Activated T-cell treated with anti-CD3 and anti-CD28 coated beads, Interleukin-2, amount 50 U/mL, for 4 hours (primary cell): ENCODE measurements at regions not wholly inside any gene's neighbourhood (a gene's known extent, or its start where the extent isn't known, plus 50 kb on each side); places are given as distances from the start of the nearest gene placed in this dataset.

Source experiments
- ATAC-seq, 2 donors: fragments of 200-7000 bp; cut with Tn5 transposase; one replicate each; pipeline ENCODE4 v1.10.0; 2021
- DNase-seq: peaks from one replicate; pipeline ENCODE4 v3.0.0-alpha.2; 2020
- H3K27me3 Mint-ChIP-seq: one replicate; pipeline ENCODE4 v1.8.0; 2021; ENCODE audit warnings: low read depth, mixed read lengths
- H3K36me3 Mint-ChIP-seq: one replicate; pipeline ENCODE4 v1.8.0; 2022; ENCODE audit warnings: mixed read lengths; ENCODE audit not compliant: insufficient read depth
- H3K4me1 Mint-ChIP-seq: one replicate; pipeline ENCODE4 v1.8.0; 2021; ENCODE audit warnings: low read depth, mixed read lengths
- H3K4me3 Mint-ChIP-seq: one replicate; pipeline ENCODE4 v1.8.0; 2021; ENCODE audit warnings: mild to moderate bottlenecking, moderate library complexity, mixed read lengths
- H3K9me3 Mint-ChIP-seq: one replicate; pipeline ENCODE4 v1.8.0; 2021; ENCODE audit warnings: mixed read lengths

- Mint-ChIP-seq H3K27me3 (no peaks in the 10 kb centered on the region), H3K36me3 (peaks cover 7% of the 10 kb centered on the region), H3K4me3 (no peak overlapping the region), H3K4me1 (peaks cover 13% of the 10 kb centered on the region), H3K9me3 (no peaks in the 10 kb centered on the region)
- no peak for DNase-seq
- ATAC-seq: no peak
These were observed 357.1 kb downstream of the LTN1 start for GRCh38 chr21:28635541-28635940.

GRCh38 chr21:28633839-28634555 is 358.7 kb downstream of the LTN1 start:
- peaks cover 7% of the 10 kb centered on the region for H3K36me3 Mint-ChIP-seq
- H3K27me3 Mint-ChIP-seq: no peaks in the 10 kb centered on the region
- H3K4me3 Mint-ChIP-seq: no peak overlapping the region
- H3K4me1 Mint-ChIP-seq: peaks cover 13% of the 10 kb centered on the region
- ATAC-seq (peak in 1 of 2 donors; percentile 25), DNase-seq (no peak)
- no peaks in the 10 kb centered on the region for H3K9me3 Mint-ChIP-seq

GRCh38 chr21:28632755-28633408 is 359.8 kb downstream of the LTN1 start:
- ATAC-seq: no peak
- Mint-ChIP-seq H3K4me1 (peaks cover 15% of the 10 kb centered on the region), H3K27me3 (no peaks in the 10 kb centered on the region), H3K36me3 (no peaks in the 10 kb centered on the region), H3K4me3 (no peak overlapping the region), H3K9me3 (no peaks in the 10 kb centered on the region)
- DNase-seq: no peak

- Mint-ChIP-seq H3K9me3 (peaks cover 3% of the 10 kb centered on the region), H3K36me3 (peaks cover 14% of the 10 kb centered on the region), H3K27me3 (no peaks in the 10 kb centered on the region), H3K4me3 (no peak overlapping the region), H3K4me1 (peaks cover 2% of the 10 kb centered on the region)
- no peak for DNase-seq
- no peak for ATAC-seq
These were observed 365.0 kb downstream of the LTN1 start for GRCh38 chr21:28627691-28628090.

GRCh38 chr21:28627261-28627660 is 365.4 kb downstream of the LTN1 start:
- Mint-ChIP-seq H3K9me3 (peaks cover 3% of the 10 kb centered on the region), H3K27me3 (no peaks in the 10 kb centered on the region), H3K36me3 (peaks cover 14% of the 10 kb centered on the region), H3K4me3 (no peak overlapping the region), H3K4me1 (peaks cover 2% of the 10 kb centered on the region)
- DNase-seq: no peak
- ATAC-seq: no peak

GRCh38 chr21:28624626-28625025 is 368.1 kb downstream of the LTN1 start:
- no peak for ATAC-seq
- DNase-seq: no peak
- Mint-ChIP-seq H3K4me1 (peaks cover 2% of the 10 kb centered on the region), H3K27me3 (no peaks in the 10 kb centered on the region), H3K9me3 (peaks cover 7% of the 10 kb centered on the region), H3K4me3 (no peak overlapping the region), H3K36me3 (peaks cover 21% of the 10 kb centered on the region)

GRCh38 chr21:28617300-28617699 is 375.4 kb downstream of the LTN1 start:
- DNase-seq: no peak
- no peaks in the 10 kb centered on the region for H3K27me3 Mint-ChIP-seq
- no peaks in the 10 kb centered on the region for H3K4me1 Mint-ChIP-seq
- H3K9me3 Mint-ChIP-seq: peaks cover 4% of the 10 kb centered on the region
- H3K36me3 Mint-ChIP-seq: peaks cover 8% of the 10 kb centered on the region
- no peak for ATAC-seq
- no peak overlapping the region for H3K4me3 Mint-ChIP-seq

GRCh38 chr21:28615276-28615675 is 377.4 kb downstream of the LTN1 start:
- no peaks in the 10 kb centered on the region for H3K27me3 Mint-ChIP-seq
- DNase-seq: no peak
- H3K4me3 Mint-ChIP-seq: no peak overlapping the region
- H3K9me3 Mint-ChIP-seq: peaks cover 3% of the 10 kb centered on the region
- no peak for ATAC-seq
- H3K4me1 Mint-ChIP-seq: no peaks in the 10 kb centered on the region
- peaks cover 4% of the 10 kb centered on the region for H3K36me3 Mint-ChIP-seq

- H3K27me3 Mint-ChIP-seq: no peaks in the 10 kb centered on the region
- ATAC-seq (no peak), DNase-seq (no peak)
- peaks cover 4% of the 10 kb centered on the region for H3K9me3 Mint-ChIP-seq
- no peaks in the 10 kb centered on the region for H3K4me1 Mint-ChIP-seq
- peaks cover 4% of the 10 kb centered on the region for H3K36me3 Mint-ChIP-seq
- H3K4me3 Mint-ChIP-seq: no peak overlapping the region
These were observed 377.9 kb downstream of the LTN1 start for GRCh38 chr21:28614791-28615190.

GRCh38 chr21:28608646-28609045 is 384.0 kb downstream of the LTN1 start:
- ATAC-seq (no peak), DNase-seq (no peak)
- Mint-ChIP-seq H3K4me3 (no peak overlapping the region), H3K27me3 (no peaks in the 10 kb centered on the region), H3K36me3 (peaks cover 15% of the 10 kb centered on the region), H3K9me3 (peaks cover 15% of the 10 kb centered on the region), H3K4me1 (peaks cover 25% of the 10 kb centered on the region)

GRCh38 chr21:28607545-28607944 is 385.1 kb downstream of the LTN1 start:
- H3K9me3 Mint-ChIP-seq: peaks cover 15% of the 10 kb centered on the region
- peaks cover 26% of the 10 kb centered on the region for H3K4me1 Mint-ChIP-seq
- DNase-seq: no peak
- peaks cover 15% of the 10 kb centered on the region for H3K36me3 Mint-ChIP-seq
- no peak overlapping the region for H3K4me3 Mint-ChIP-seq
- ATAC-seq: no peak
- H3K27me3 Mint-ChIP-seq: no peaks in the 10 kb centered on the region

GRCh38 chr21:28604946-28605537 is 387.6 kb downstream of the LTN1 start:
- DNase-seq (no peak), ATAC-seq (peak; percentile 88 to 91)
- Mint-ChIP-seq H3K4me3 (peak overlapping the region; percentile 13), H3K9me3 (peaks cover 26% of the 10 kb centered on the region), H3K4me1 (peaks cover 26% of the 10 kb centered on the region), H3K27me3 (no peaks in the 10 kb centered on the region), H3K36me3 (peaks cover 13% of the 10 kb centered on the region)

- ATAC-seq (no peak), DNase-seq (no peak)
- Mint-ChIP-seq H3K4me1 (peaks cover 26% of the 10 kb centered on the region), H3K9me3 (peaks cover 33% of the 10 kb centered on the region), H3K27me3 (no peaks in the 10 kb centered on the region), H3K36me3 (peaks cover 14% of the 10 kb centered on the region), H3K4me3 (no peak overlapping the region)
These were observed 390.1 kb downstream of the LTN1 start for GRCh38 chr21:28602546-28602945.

GRCh38 chr21:28598214-28598613 is 394.5 kb downstream of the LTN1 start:
- Mint-ChIP-seq H3K9me3 (peaks cover 39% of the 10 kb centered on the region), H3K27me3 (no peaks in the 10 kb centered on the region), H3K36me3 (peaks cover 13% of the 10 kb centered on the region), H3K4me1 (no peaks in the 10 kb centered on the region), H3K4me3 (no peak overlapping the region)
- DNase-seq: no peak
- ATAC-seq: no peak
